LNCaP clone FGC (cell line): ENCODE measurements at regions not wholly inside any gene's neighbourhood (a gene's known extent, or its start where the extent isn't known, plus 50 kb on each side); places are given as distances from the start of the nearest gene placed in this dataset.
A peak's percentile ranks its signal among the peaks of the same experiment; 100 is the strongest.

Experiments
- DNase-seq: peaks from one replicate; pipeline ENCODE4 v3.0.0-alpha.2; 2011; ENCODE audit warnings: low read depth
- H3K4me3 ChIP-seq: 2 replicates; pipeline ENCODE4 v1.5.1; 2011; ENCODE audit warnings: mild to moderate bottlenecking, low read depth, low read length, control low read depth
- TF ChIP-seq, protein P1 (sequence below): IDR thresholded peaks from 2 replicates; pipeline ENCODE4 v1.5.1; 2012; ENCODE audit warnings: mild to moderate bottlenecking; ENCODE audit not compliant: control insufficient read depth, insufficient read depth; ENCODE audit errors: extremely low read depth

DNA sequence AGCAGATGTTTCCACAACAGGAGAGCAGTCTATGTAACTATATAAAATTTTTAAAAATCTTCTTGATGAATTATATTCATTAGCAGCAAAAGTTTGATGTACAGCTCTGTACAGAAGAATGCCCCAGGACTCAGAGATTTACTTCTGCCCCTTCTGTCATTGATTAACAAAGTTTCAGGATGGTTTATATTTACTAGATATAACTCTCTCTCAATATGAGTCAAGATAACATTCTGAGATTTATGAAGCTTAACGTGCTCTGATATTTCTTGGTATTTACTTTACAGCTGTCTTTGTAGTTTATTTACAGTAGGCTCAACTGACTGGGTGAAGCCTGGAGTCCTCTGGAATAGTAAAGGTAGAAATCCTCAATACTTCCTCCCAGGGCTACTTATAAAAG is 93.6 kb upstream of the HNMT start:
- DNase-seq = no peak
- TF ChIP-seq, protein P1, sequence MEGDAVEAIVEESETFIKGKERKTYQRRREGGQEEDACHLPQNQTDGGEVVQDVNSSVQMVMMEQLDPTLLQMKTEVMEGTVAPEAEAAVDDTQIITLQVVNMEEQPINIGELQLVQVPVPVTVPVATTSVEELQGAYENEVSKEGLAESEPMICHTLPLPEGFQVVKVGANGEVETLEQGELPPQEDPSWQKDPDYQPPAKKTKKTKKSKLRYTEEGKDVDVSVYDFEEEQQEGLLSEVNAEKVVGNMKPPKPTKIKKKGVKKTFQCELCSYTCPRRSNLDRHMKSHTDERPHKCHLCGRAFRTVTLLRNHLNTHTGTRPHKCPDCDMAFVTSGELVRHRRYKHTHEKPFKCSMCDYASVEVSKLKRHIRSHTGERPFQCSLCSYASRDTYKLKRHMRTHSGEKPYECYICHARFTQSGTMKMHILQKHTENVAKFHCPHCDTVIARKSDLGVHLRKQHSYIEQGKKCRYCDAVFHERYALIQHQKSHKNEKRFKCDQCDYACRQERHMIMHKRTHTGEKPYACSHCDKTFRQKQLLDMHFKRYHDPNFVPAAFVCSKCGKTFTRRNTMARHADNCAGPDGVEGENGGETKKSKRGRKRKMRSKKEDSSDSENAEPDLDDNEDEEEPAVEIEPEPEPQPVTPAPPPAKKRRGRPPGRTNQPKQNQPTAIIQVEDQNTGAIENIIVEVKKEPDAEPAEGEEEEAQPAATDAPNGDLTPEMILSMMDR = no peak
- no peak overlapping the region for H3K4me3 ChIP-seq

DNA sequence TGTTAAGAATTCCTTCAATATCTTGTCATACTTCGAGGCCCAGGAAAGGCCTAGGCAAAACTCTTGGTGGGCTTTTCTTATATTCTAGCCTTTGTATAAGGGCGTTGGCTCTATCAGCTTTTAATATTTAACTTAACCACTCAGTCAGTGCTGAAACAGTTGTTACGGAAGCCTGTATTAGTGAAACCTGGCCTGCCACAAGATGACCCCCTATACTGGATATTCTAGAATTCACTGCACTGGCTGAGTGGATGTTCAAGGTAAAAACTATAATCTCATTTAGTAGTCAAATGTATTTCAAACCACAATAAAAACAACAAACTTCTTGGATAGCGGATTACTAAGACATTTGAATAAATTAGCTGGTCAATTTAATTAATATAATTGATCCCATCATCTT is 91.7 kb upstream of the HNMT start:
- DNase-seq = no peak
- TF ChIP-seq, protein P1 = no peak
- H3K4me3 ChIP-seq = no peak overlapping the region

DNA sequence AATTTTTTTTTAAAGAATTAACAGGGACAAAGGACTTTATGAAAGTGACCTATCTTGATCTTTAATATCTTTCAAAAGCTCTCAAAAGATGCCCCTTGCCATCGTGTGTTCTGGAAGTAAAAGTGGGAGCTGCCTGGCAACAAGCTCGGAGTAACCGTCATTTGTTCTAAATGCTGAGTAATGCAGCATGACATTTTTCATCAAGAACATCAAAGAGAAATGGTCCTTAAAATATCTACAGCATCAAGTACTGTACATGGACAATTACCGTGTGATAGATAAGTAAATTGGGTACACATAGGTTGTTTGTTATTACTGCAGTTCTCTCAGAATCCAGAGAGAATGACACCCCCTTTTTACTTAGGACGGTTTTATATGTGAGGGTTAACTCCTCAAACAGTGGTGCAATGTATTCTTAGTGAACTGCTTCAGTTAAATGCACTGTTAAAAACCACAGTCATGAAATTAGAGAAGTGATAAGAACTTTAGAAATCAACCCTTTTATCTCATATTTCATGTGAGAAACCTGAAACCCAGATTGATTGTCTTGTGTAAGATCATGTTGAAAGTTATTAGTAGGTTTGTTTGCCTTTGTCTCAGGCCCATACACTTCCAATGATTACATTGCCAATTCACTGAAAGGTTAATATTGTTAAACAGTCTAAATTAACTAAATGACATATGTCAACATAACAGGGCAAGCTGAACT is 90.6 kb upstream of the HNMT start:
- peak; percentile 30 for DNase-seq
- TF ChIP-seq, protein P1 = no peak
- H3K4me3 ChIP-seq = no peak overlapping the region

DNA sequence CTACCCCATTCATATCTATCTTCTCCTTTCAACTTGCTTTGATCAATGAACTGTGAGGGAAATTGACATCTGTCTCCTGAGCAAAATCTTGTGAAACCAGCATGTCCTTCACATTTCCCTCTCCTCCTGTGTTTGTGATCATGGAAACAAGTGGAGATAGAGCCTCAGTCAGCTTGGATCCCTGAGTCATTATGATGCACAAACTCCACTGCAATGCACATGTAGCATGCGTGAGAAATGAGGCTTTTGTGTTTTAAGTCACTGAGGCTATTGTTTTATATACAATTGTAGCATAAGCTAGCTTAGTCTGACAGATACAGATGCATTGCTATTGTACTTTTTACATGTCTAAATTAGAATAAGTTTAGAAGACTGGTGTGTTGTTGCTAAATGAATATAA is 85.2 kb upstream of the HNMT start:
- no peak for DNase-seq
- no peak overlapping the region for H3K4me3 ChIP-seq
- TF ChIP-seq, protein P1 = no peak

DNA sequence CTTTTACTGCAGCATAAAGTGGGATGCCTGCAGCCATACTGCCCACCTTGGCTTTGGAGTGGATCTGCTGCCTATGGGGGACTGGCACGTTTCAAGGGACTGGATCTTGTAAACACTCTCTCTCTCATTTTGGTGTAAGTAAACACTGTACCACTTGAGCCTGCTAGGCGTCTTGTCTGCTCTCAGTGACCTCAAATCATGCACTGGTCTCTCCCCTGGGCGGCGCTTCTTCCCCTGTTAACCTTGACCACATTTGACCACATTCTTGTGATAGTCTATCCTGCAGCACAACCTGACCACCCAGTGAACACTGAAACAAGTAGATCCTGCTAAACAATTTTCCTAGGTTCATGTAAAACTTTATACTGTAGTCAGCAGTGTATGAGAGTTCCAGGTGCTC is 82.6 kb upstream of the HNMT start:
- no peak for DNase-seq
- TF ChIP-seq, protein P1 = no peak
- no peak overlapping the region for H3K4me3 ChIP-seq

DNA sequence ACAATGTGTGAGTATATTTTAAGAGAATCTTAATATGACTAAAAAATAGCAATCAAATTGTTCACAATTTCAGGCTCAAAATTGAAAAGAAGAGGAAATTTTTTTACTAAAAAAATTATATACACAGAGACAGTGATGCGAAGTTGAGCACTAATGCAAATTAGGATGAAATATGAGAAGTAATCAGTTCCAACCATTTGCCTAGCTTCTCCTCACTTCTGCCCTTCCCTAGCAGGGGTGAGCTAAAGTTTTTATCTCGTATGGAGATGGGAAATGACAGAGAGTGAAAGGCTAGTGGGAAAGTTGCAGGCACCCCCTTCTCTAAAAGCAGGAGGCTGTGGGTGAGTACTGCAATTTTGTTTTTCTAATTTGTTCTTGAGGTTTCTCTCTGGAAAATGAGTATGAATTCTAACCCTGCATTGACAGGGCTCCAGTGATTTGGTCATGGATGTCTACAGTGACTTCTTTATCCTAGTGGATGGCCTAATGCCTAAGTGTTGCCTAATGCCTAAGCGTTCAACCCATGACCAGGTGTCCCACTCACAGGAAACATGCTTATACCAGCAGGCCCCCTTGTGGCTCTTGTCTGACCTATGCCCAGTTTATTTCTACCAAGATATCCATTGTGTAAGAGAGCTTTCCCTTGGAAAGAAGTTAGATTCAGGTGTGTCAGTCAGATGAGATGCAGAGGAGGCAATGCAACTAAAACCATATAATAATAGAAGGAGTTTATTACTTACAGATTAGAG is 78.0 kb upstream of the HNMT start:
- TF ChIP-seq, protein P1 = peak; percentile 49
- H3K4me3 ChIP-seq = no peak overlapping the region
- DNase-seq = no peak
